B cell (primary cell): ENCODE measurements at regions not wholly inside any gene's neighbourhood (a gene's known extent, or its start where the extent isn't known, plus 50 kb on each side); places are given as distances from the start of the nearest gene placed in this dataset.

ENCODE experiments used
- EZH2 ChIP-seq: IDR thresholded peaks from 2 replicates; pipeline ENCODE4 v1.6.1; 2012; ENCODE audit warnings: borderline replicate concordance, low read depth, mild to moderate bottlenecking, moderate library complexity, low read length; ENCODE audit not compliant: insufficient read depth, poor library complexity, severe bottlenecking
- TF ChIP-seq, protein P1 (sequence below): fragments of 200-600 bp; IDR thresholded peaks from one replicate; pipeline ENCODE4 v1.8.0; 2022; ENCODE audit warnings: antibody characterized with exemption, mild to moderate bottlenecking

GRCh38 chr11:20227631-20228030 is 67.4 kb upstream of the DBX1 start:
- no peak for TF ChIP-seq EZH2
- TF ChIP-seq, protein P1, sequence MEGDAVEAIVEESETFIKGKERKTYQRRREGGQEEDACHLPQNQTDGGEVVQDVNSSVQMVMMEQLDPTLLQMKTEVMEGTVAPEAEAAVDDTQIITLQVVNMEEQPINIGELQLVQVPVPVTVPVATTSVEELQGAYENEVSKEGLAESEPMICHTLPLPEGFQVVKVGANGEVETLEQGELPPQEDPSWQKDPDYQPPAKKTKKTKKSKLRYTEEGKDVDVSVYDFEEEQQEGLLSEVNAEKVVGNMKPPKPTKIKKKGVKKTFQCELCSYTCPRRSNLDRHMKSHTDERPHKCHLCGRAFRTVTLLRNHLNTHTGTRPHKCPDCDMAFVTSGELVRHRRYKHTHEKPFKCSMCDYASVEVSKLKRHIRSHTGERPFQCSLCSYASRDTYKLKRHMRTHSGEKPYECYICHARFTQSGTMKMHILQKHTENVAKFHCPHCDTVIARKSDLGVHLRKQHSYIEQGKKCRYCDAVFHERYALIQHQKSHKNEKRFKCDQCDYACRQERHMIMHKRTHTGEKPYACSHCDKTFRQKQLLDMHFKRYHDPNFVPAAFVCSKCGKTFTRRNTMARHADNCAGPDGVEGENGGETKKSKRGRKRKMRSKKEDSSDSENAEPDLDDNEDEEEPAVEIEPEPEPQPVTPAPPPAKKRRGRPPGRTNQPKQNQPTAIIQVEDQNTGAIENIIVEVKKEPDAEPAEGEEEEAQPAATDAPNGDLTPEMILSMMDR = no peak
